HK-2 (cell line): ENCODE measurements at regions not wholly inside any gene's neighbourhood (a gene's known extent, or its start where the extent isn't known, plus 50 kb on each side); places are given as distances from the start of the nearest gene placed in this dataset.

Source experiments
- DNase-seq: peaks from one replicate; pipeline ENCODE4 v3.0.0-alpha.2; 2018; ENCODE audit not compliant: unreplicated experiment

- DNase-seq = no peak
These were observed 204.9 kb downstream of the ATG4C start for GRCh38 chr1:62988867-62989266.

GRCh38 chr1:62989497-62989896 is 205.6 kb downstream of the ATG4C start:
- DNase-seq = no peak

GRCh38 chr1:62991152-62991551 is 207.2 kb downstream of the ATG4C start:
- no peak for DNase-seq

DNA sequence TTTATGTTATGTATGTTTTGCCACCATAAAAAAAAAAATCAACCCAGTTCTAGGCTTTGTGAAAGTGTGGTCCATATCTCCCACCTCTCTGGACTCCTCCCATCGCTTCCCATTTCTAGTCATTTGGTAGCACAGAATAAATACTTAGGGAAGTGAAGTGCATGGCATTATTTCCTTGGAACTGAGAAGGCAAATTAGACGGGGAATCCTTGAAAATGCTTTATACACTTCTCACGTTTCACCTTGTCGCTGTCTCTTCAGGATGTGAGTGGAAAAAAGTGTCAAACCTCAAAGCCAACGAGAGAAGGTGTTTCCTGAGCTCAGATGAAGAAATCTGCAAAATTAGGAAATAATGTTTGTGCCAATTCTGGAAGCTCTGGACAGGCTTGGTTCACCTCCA is 209.9 kb downstream of the ATG4C start:
- DNase-seq = no peak

DNA sequence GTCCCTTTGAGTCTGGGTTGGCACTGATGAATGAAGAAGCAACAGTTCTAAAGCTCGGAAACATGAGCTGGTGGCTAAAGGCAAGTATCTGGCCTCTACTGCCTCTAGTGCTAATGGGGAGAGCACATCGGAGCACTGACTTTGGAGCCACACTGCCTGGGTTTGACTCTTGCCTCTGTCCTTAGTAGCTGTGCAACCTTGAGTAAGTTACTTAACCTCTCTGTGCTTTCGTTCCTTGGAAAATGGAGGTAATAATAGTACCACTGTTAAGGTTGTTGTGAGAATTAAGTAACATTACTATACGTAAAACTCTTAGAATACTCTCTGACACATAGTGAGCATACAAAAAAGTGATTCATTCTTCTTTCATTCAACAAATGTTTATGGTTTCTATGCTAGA is 211.2 kb downstream of the ATG4C start:
- DNase-seq = no peak

GRCh38 chr1:62997884-62998283 is 214.0 kb downstream of the ATG4C start:
- DNase-seq = no peak

- DNase-seq = no peak
These were observed 215.1 kb downstream of the ATG4C start for GRCh38 chr1:62998845-62999649.

GRCh38 chr1:63000508-63000907 is 216.6 kb downstream of the ATG4C start:
- no peak for DNase-seq

- peak; percentile 6 for DNase-seq
These were observed 220.9 kb downstream of the ATG4C start for GRCh38 chr1:63004868-63005267.

GRCh38 chr1:63005812-63006211 is 221.9 kb downstream of the ATG4C start:
- no peak for DNase-seq

DNA sequence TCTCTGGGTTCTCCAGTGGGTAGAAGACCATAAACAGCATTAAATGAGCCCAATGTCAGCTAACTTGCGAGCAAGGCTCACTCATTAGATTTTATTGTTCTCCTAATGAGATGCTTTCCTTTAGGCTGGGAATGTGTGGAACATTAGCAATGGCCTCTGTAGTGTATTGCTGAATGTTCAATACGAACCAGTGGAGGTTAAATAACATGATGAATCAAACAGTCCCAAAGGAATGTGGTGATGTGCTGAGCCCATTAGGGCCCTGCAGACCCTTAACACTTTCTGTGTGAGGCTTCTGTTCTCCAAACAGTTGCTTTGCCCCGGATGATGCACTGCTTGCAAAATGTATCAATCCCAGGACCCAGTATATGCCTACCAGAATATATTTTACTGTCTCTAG is 225.5 kb downstream of the ATG4C start:
- no peak for DNase-seq

DNA sequence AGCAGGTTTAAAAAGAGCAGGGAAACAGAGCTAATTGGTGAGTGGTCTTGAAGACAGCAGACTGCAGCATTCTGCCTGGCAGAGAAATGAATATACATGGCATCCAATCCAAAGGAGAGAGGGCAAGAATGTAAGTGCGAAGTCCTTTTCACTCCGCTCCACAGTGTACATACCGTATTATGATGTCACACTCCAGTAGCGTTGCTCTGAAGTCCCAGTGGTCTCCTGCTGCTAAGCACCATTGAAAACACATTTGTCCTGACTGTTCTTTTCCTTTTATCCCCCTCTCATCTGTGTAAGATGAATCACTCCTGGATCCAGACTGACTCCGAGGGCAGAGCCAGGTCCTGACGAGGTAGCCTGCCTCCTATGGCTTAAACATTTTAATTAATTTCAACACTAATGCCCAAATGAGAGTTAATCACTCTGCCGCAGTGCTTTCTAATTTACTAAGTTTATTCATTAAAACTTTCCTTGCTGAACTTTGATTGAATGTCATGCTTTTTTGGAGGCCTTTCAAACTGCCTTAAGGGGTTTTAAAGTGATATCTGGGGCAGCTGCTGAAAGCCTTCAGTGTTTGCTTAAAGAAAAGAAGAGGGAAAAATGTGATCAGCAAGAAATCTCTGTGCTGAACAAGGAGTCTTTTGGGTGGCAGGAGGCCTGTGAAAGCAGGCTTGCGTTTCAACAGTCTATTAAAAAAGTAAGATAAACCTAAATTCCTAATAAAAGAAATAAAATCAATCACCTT is 227.2 kb downstream of the ATG4C start:
- no peak for DNase-seq

GRCh38 chr1:63012339-63012738 is 228.4 kb downstream of the ATG4C start:
- DNase-seq = no peak

DNA sequence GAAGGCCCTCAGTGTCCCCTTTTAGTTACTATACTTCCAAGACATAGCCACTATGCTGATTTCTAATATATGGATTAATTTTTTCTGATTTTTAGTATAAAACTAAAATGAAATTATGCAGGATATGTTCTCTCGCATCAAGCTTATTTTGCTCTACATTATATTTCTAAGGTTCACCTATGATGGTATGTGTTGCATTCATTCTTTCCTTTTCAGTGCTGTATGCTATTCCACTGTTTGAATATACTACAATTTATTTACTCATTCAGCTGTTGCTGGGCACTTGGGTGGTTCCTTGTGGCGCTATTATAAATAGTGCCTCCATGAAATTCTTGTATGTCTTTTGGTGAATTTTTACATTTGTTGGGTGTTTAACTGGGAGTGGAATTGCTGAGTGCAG is 230.3 kb downstream of the ATG4C start:
- no peak for DNase-seq

DNA sequence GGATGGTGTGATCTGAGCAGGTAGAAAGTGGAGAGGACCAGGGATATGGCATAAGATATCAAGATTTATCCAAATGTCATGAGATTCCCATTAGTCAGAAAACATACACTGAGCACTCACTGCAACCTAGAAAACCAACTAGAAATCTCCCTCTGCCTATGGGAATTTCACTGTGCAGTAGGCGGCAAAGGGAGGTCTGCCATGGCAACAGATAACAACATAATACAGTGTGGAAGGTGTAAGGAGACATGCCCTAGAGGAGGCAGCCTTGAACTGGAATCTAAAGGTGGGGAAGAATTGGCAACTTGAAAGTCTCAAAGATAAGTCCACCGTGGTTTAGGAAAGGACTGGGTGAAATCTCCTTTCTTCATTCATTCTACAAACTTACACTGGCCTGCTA is 238.4 kb downstream of the ATG4C start:
- DNase-seq = no peak

- DNase-seq = no peak
These were observed 239.2 kb downstream of the ATG4C start for GRCh38 chr1:63023171-63023570.

DNA sequence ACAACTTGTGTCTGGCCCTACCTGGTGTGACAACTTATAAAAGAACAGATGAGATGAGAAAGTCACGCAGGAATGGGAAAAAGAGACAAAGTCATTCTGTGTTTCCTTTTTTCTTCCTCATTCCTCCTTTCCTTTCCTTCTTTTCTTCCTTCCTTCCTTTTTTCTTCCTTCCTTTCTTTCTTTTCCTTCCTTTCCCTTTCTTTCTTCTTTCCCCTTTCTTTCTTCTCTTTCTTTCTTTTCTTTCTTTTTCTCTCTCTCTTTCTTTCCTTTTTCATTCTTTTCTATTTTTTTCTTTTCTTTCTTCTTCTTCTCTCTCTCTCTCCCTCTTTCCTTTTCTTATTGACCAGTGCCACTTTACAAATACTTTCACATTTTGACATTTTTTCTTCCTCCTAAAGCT is 239.7 kb downstream of the ATG4C start:
- DNase-seq = no peak

DNA sequence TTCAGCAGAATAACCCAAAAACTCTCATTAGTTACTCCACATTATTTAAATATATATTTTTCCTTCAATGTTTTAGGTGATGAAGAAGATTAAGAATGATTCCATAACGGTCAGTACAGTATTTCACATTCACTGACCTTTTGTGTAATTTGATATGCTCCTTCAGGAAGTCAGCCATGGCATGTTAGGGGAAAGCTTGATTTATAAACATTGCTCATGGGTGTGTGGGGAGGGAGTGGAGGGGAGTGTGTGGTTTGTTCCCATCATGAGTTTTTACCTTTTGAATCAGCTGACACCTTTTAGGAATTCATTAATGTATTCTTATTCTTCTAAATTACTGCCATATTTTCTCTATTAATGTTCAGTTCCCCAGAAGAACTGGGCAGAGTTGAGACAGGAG is 240.2 kb downstream of the ATG4C start:
- no peak for DNase-seq

DNA sequence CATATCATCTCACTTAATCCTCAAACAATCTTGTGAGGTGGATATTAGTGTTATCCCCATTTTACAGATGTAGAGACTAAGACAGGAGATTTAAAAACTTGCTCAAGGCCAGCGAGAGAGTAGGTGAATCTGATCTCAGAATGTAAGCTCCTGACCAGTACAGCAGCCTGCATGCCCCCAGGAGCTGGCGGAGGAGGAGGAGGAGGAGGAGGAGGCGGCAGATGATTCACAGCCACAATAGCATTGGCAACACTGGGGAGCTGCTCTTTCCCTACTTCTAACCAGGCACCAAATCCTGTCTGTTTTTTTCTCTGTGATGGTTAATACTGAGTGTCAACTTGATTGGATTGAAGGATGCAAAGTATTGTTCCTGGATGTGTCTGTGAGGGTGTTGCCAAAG is 243.2 kb downstream of the ATG4C start:
- no peak for DNase-seq

DNA sequence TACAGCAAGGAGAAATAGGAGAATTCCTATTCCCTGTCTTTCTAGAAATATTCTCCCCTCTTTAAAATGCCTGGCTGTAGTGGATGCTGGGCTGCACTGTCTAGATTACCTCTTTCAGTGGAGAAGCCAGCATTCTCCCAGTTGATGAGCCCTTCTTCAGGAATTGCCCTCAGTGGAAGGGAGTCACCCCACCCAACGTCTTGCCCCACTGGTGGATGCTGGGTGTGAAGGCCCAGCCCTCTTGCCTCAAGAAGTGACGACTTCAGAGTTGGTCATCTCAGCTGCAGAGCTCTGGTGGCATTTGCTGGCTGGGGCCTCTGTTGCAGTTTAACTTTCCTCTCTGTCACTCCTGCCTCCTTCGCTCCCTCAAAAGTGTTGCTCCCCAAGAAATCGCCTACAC is 248.2 kb downstream of the ATG4C start:
- no peak for DNase-seq

- DNase-seq = no peak
These were observed 249.3 kb downstream of the ATG4C start for GRCh38 chr1:63033211-63033610.

DNA sequence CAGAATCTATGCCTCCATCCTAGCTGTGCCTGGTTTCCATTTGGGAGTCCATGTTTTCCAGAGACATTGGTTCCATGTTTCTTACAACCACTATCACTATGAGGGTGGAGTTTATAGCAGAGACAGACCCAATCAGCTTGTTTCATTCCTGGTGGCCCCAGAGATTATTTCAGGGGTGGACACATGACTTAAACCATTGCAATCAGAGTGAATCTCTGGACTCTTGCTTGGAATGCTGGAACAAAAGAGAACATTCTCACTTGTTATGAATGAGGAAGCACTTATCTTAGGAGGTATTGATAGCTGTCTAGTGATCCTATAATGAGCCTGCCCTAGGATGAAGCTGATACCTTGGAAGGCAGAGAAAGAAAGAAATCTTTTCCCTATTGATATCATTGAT is 250.3 kb downstream of the ATG4C start:
- no peak for DNase-seq

DNA sequence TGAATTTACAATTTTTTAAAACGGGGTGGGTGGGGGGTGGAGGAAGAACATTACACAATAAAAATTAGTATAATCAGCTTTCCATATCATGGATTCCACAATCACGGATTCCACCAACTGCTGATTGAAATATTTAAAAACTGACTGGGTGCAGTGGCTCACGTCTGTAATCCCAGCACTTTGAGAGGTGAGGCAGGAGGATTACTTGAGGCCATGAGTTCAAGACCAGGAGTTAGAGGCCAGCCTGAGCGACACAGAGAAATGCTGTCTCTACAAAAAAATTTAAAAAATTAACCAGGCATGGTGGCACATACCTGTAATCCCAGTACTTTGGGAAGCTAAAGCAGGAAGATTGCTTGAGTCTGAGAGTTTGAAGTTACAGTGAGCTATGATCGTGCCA is 254.7 kb downstream of the ATG4C start:
- DNase-seq = no peak
